Keratinocyte (primary cell): ENCODE measurements at regions not wholly inside any gene's neighbourhood (a gene's known extent, or its start where the extent isn't known, plus 50 kb on each side); places are given as distances from the start of the nearest gene placed in this dataset.

Experiments used
- EZH2 ChIP-seq: IDR thresholded peaks from one replicate; pipeline ENCODE4 v1.6.1; 2012; ENCODE audit warnings: inconsistent platforms, mild to moderate bottlenecking, low read length, moderate library complexity
- TF ChIP-seq, protein P1 (sequence below), 3 experiments: IDR thresholded peaks in 1 of 3; conservative IDR thresholded peaks in 1 of 3; optimal IDR thresholded peaks in 1 of 3; 2 replicates in 2 of 3; 3 replicates in 1 of 3; pipeline versions ENCODE3 to v1.5.1; 2011; ENCODE audit warnings: low read length in 3 of 3, mild to moderate bottlenecking in 3 of 3, moderate library complexity in 2 of 3, control low read depth in 1 of 3, inconsistent platforms in 1 of 3; ENCODE audit not compliant: insufficient read depth in 2 of 3; ENCODE audit errors: extremely low read depth in 1 of 3

DNA sequence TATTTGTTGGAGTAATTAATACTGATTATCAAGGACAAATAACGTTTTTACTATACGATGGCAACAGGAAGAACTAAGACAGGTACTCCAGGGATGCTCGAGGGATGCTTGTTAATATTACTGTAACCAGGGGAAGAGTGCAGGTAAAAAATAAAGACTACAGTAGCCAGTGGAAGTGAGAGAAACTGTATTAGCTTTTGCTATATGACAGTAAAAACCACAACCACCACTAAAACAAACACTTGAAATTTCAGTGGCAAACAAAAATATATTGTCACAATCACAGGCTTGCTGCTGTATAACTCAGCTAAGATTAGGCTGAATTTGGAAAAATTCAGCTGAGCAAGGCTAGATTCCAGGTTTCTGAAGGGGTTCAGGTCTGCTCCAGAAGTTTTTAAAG is 812.6 kb upstream of the ADGRL4 start:
- no peak for TF ChIP-seq EZH2
- TF ChIP-seq, protein P1, sequence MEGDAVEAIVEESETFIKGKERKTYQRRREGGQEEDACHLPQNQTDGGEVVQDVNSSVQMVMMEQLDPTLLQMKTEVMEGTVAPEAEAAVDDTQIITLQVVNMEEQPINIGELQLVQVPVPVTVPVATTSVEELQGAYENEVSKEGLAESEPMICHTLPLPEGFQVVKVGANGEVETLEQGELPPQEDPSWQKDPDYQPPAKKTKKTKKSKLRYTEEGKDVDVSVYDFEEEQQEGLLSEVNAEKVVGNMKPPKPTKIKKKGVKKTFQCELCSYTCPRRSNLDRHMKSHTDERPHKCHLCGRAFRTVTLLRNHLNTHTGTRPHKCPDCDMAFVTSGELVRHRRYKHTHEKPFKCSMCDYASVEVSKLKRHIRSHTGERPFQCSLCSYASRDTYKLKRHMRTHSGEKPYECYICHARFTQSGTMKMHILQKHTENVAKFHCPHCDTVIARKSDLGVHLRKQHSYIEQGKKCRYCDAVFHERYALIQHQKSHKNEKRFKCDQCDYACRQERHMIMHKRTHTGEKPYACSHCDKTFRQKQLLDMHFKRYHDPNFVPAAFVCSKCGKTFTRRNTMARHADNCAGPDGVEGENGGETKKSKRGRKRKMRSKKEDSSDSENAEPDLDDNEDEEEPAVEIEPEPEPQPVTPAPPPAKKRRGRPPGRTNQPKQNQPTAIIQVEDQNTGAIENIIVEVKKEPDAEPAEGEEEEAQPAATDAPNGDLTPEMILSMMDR (optimal IDR thresholded peaks at IDR 0.05 in 1 of 3, IDR thresholded peaks at IDR 0.05 in 1 of 3, conservative IDR thresholded peaks at IDR 0.05 in 1 of 3; ENCODE audit: extremely low read depth in 1 of 3, insufficient read depth in 2 of 3, low read length in 3 of 3), result no peak
